ENCODE measurements at regions not wholly inside any gene's neighbourhood (a gene's known extent, or its start where the extent isn't known, plus 50 kb on each side); places are given as distances from the start of the nearest gene placed in this dataset.

DNA sequence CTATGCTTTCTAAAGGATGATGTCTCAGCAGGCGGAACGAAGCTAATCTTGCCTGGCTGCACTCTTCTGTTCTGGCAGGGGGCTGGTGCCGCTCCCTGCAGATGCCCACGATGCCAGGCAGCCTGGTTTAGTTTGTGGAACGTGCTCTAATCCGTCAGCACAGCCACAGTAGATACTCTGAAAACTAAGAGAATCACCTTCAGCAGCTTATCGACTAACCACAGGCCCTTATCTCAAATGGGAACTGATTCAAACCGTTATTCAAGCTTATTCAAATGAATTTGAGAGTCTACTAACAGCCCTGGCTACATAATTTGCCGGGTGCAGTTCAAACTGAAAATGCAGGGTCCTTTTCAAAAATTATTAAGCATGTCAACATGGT is 246.6 kb upstream of the ANKRD55 start:
- H3K4me1 ChIP-seq (ENCODE audit: control insufficient read depth in 3 of 3, insufficient read depth in 3 of 3, low read length in 3 of 3) = peaks cover 16 to 22% (median 21%) of the 10 kb centered on the region in 3 donors
- no peaks in the 10 kb centered on the region for H3K36me3 ChIP-seq (ENCODE audit: control insufficient read depth in 3 of 3, insufficient read depth in 3 of 3, low read length in 3 of 3)

DNA sequence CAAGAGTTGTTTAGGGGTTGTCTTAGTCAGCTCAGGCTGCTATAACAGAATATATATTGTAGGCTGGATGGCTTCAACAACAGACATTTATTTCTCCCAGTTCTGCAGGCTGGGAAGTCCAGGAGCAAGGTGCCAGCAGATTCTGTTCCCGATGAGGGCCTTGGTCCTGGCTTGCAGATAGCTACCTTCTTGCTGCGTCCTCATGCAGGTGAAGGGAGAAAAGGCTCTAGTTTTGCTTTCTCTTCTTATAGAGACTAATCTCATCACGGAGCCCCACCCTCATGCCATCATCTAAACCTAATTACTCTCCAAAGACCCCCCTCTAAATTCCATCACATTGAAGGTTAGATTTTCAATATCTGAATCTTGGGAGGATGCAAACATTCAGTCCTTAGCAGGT is 246.0 kb upstream of the ANKRD55 start:
- no peak overlapping the region for H3K27ac ChIP-seq (ENCODE audit: low read depth, low read length)
- peaks cover 16 to 22% (median 21%) of the 10 kb centered on the region in 3 donors for H3K4me1 ChIP-seq (ENCODE audit: control insufficient read depth in 3 of 3, insufficient read depth in 3 of 3, low read length in 3 of 3)
- H3K9ac ChIP-seq (ENCODE audit: low read depth in 1 of 3, low read length in 3 of 3) = no peak overlapping the region
- H3K4me3 ChIP-seq (ENCODE audit: low read length in 3 of 3) = no peak overlapping the region
- H3K36me3 ChIP-seq (ENCODE audit: control insufficient read depth in 3 of 3, insufficient read depth in 3 of 3, low read length in 3 of 3) = no peaks in the 10 kb centered on the region
- H3K9me3 ChIP-seq (ENCODE audit: control insufficient read depth in 3 of 3, low read length in 3 of 3) = no peaks in the 10 kb centered on the region
- H3K27me3 ChIP-seq (ENCODE audit: control insufficient read depth in 3 of 3, insufficient read depth in 3 of 3, low read length in 3 of 3) = peaks cover 0 to 9% (median 5%) of the 10 kb centered on the region in 3 donors

More for the DNA sequence above, 246.6 kb upstream of the ANKRD55 start:
- H3K27me3 ChIP-seq (ENCODE audit: control insufficient read depth in 3 of 3, insufficient read depth in 3 of 3, low read length in 3 of 3) = peaks cover 0 to 9% (median 5%) of the 10 kb centered on the region in 3 donors
- H3K27ac ChIP-seq (ENCODE audit: low read depth, low read length) = no peak overlapping the region
- H3K9me3 ChIP-seq (ENCODE audit: control insufficient read depth in 3 of 3, low read length in 3 of 3) = no peaks in the 10 kb centered on the region
- no peak overlapping the region for H3K4me3 ChIP-seq (ENCODE audit: low read length in 3 of 3)
- H3K9ac ChIP-seq (ENCODE audit: low read depth in 1 of 3, low read length in 3 of 3) = no peak overlapping the region

DNA sequence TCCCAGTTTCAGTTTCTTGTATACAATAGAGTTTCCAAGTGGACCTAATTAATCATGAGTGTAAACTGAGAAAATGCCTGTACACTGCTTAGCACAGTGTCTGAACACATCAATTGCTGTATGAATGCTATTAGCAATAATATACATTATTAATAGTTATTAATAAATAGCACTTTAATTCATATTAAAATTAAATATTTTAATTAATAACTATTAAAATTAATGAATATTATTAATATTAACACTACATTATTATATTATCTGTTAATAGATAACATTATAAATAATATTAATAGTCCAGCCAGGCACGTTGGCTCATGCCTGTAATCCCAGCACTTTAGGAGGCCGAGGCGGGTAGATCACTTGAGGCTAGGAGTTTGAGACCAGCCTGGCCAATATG is 244.9 kb upstream of the ANKRD55 start:
- Histone ChIP-seq H3K4me3 (ENCODE audit: low read length in 3 of 3) (no peak overlapping the region), H3K27me3 (ENCODE audit: control insufficient read depth in 3 of 3, insufficient read depth in 3 of 3, low read length in 3 of 3) (peaks cover 0 to 9% (median 5%) of the 10 kb centered on the region in 3 donors), H3K36me3 (ENCODE audit: control insufficient read depth in 3 of 3, insufficient read depth in 3 of 3, low read length in 3 of 3) (no peaks in the 10 kb centered on the region), H3K27ac (ENCODE audit: low read depth, low read length) (no peak overlapping the region), H3K9me3 (ENCODE audit: control insufficient read depth in 3 of 3, low read length in 3 of 3) (no peaks in the 10 kb centered on the region), H3K4me1 (ENCODE audit: control insufficient read depth in 3 of 3, insufficient read depth in 3 of 3, low read length in 3 of 3) (peaks cover 16 to 22% (median 21%) of the 10 kb centered on the region in 3 donors), H3K9ac (ENCODE audit: low read depth in 1 of 3, low read length in 3 of 3) (no peak overlapping the region)

DNA sequence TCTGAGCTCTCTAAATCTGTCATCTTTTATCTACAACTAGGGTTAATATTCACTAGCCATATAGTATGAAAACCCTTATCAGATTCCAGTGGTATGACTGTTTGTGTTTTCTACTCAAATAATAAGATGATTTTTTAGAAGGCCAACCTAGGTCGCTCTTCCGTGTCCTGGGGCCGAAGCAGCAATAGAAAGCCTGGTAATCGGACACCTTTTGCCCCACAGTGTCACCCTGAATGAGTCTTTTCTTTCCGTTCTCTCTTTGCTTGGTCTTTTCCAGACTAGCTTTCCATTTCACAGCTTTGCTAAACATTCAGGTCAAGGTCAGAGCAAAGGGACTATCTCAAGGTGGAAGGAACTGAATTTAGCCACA is 243.3 kb upstream of the ANKRD55 start:
- no peaks in the 10 kb centered on the region for H3K36me3 ChIP-seq (ENCODE audit: control insufficient read depth in 3 of 3, insufficient read depth in 3 of 3, low read length in 3 of 3)
- peaks cover 0 to 4% (median 2%) of the 10 kb centered on the region in 3 donors for H3K27me3 ChIP-seq (ENCODE audit: control insufficient read depth in 3 of 3, insufficient read depth in 3 of 3, low read length in 3 of 3)
- H3K9me3 ChIP-seq (ENCODE audit: control insufficient read depth in 3 of 3, low read length in 3 of 3) = no peaks in the 10 kb centered on the region
- no peak overlapping the region for H3K4me3 ChIP-seq (ENCODE audit: low read length in 3 of 3)
- H3K27ac ChIP-seq (ENCODE audit: low read depth, low read length) = no peak overlapping the region
- peaks cover 12 to 15% (median 15%) of the 10 kb centered on the region in 3 donors for H3K4me1 ChIP-seq (ENCODE audit: control insufficient read depth in 3 of 3, insufficient read depth in 3 of 3, low read length in 3 of 3)
- no peak overlapping the region for H3K9ac ChIP-seq (ENCODE audit: low read depth in 1 of 3, low read length in 3 of 3)

DNA sequence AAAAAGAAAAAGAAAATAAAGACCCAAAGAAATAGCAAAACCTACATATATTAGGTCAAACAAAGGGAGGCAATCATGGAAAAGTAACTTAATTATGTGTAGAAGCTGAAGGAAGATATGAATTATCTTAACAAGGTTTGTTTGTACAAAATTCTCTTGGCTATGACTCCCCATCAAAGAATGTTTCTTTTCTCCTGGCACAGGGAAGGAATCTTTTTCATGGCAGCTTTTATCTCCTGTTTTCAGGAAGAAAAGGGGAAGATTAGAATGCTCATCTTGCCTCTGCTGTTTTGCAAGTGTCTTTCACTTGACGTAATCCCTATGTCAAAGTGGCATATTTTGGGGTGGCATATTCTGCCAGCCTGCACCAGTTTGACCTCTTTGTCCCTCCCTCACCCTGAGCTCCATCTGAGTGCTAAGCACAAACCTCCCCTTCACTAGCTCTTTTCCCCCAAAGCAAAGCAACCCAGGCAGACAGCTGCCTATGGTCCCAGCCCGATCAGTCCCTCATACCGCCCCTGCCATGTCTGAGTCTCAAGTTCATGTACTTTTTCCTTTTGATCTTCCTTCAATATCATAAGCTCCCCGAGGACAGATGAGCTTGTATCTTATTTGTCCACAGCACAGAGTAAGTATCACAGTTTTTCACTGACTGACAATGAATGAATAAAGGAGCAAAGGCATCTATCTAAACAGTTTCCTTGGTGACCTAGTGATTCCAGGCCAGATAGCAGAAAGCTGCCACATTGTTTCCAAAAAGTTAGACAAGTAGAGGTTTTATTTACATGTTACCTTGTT is 242.8 kb upstream of the ANKRD55 start:
- Histone ChIP-seq H3K27ac (ENCODE audit: low read depth, low read length) (no peak overlapping the region), H3K9ac (ENCODE audit: low read depth in 1 of 3, low read length in 3 of 3) (no peak overlapping the region), H3K4me3 (ENCODE audit: low read length in 3 of 3) (no peak overlapping the region), H3K27me3 (ENCODE audit: control insufficient read depth in 3 of 3, insufficient read depth in 3 of 3, low read length in 3 of 3) (no peaks in the 10 kb centered on the region), H3K9me3 (ENCODE audit: control insufficient read depth in 3 of 3, low read length in 3 of 3) (no peaks in the 10 kb centered on the region), H3K36me3 (ENCODE audit: control insufficient read depth in 3 of 3, insufficient read depth in 3 of 3, low read length in 3 of 3) (no peaks in the 10 kb centered on the region), H3K4me1 (ENCODE audit: control insufficient read depth in 3 of 3, insufficient read depth in 3 of 3, low read length in 3 of 3) (peaks cover 8 to 11% (median 11%) of the 10 kb centered on the region in 3 donors)

DNA sequence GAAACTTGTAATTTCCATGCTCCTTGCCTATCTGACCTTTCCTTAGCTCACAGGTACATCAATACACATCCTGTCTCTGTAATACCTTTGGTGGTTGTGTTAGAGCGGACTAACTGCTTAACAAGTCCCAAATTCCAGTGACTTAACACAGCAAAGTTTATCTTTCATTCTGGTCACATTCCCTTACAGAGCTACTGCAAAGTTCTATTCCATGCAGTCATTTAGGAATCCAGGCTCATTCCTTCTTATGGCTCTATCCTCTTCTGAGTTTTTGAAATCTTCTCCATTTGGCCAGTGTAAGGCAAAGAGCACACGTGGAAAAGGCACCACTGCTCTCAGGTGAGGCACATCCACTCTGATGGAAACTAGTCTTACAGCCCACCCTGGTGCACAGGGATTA is 238.6 kb upstream of the ANKRD55 start:
- Histone ChIP-seq H3K9ac (ENCODE audit: low read depth in 1 of 3, low read length in 3 of 3) (no peak overlapping the region), H3K4me3 (ENCODE audit: low read length in 3 of 3) (no peak overlapping the region), H3K27ac (ENCODE audit: low read depth, low read length) (no peak overlapping the region), H3K36me3 (ENCODE audit: control insufficient read depth in 3 of 3, insufficient read depth in 3 of 3, low read length in 3 of 3) (no peaks in the 10 kb centered on the region), H3K27me3 (ENCODE audit: control insufficient read depth in 3 of 3, insufficient read depth in 3 of 3, low read length in 3 of 3) (no peaks in the 10 kb centered on the region), H3K9me3 (ENCODE audit: control insufficient read depth in 3 of 3, low read length in 3 of 3) (no peaks in the 10 kb centered on the region), H3K4me1 (ENCODE audit: control insufficient read depth in 3 of 3, insufficient read depth in 3 of 3, low read length in 3 of 3) (no peaks in the 10 kb centered on the region)

DNA sequence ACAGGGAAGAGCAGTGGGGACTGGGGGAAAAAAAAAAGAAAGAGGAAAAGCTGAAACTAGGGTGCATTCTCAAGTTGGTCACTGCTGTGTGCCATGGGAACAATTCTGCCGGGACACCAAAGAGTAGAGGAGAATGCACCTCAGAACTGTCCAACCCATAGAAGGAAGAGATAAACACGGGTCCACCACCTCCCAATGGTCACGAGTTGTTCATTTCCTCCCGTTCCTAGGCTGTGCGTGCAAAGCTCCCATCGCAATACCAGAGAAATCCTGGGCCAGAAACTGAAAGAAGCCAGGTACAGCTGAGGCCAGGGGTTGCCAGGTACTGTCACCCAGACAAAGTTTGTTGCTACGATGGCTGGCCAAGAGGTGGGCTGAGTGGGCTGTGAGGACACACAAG is 236.9 kb upstream of the ANKRD55 start:
- Histone ChIP-seq H3K27me3 (ENCODE audit: control insufficient read depth in 3 of 3, insufficient read depth in 3 of 3, low read length in 3 of 3) (no peaks in the 10 kb centered on the region), H3K36me3 (ENCODE audit: control insufficient read depth in 3 of 3, insufficient read depth in 3 of 3, low read length in 3 of 3) (no peaks in the 10 kb centered on the region), H3K9me3 (ENCODE audit: control insufficient read depth in 3 of 3, low read length in 3 of 3) (no peaks in the 10 kb centered on the region), H3K4me3 (ENCODE audit: low read length in 3 of 3) (no peak overlapping the region), H3K9ac (ENCODE audit: low read depth in 1 of 3, low read length in 3 of 3) (no peak overlapping the region), H3K4me1 (ENCODE audit: control insufficient read depth in 3 of 3, insufficient read depth in 3 of 3, low read length in 3 of 3) (no peaks in the 10 kb centered on the region), H3K27ac (ENCODE audit: low read depth, low read length) (no peak overlapping the region)

DNA sequence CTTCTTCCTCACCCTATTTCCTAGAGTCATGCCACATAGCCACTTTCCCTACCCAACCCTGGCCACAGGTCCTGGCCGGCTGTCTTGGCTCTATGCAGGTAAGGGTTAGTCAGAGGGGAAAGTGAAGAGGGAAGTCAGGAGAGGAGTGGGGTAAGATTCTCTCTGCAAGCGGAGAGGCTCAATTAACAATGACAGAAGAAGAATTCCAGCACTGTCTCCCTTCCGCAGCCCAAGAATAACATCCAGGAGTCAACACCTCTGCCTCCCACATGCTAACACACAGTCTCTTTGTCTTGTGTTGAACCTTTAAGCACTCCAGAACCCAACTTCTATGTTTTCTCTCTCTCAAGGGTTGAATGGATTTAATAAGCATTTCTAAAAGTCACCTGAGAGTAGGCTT is 235.1 kb upstream of the ANKRD55 start:
- Histone ChIP-seq H3K27ac (ENCODE audit: low read depth, low read length) (no peak overlapping the region), H3K9me3 (ENCODE audit: control insufficient read depth in 3 of 3, low read length in 3 of 3) (no peaks in the 10 kb centered on the region), H3K36me3 (ENCODE audit: control insufficient read depth in 3 of 3, insufficient read depth in 3 of 3, low read length in 3 of 3) (no peaks in the 10 kb centered on the region), H3K27me3 (ENCODE audit: control insufficient read depth in 3 of 3, insufficient read depth in 3 of 3, low read length in 3 of 3) (no peaks in the 10 kb centered on the region), H3K9ac (ENCODE audit: low read depth in 1 of 3, low read length in 3 of 3) (no peak overlapping the region), H3K4me1 (ENCODE audit: control insufficient read depth in 3 of 3, insufficient read depth in 3 of 3, low read length in 3 of 3) (no peaks in the 10 kb centered on the region), H3K4me3 (ENCODE audit: low read length in 3 of 3) (no peak overlapping the region)

DNA sequence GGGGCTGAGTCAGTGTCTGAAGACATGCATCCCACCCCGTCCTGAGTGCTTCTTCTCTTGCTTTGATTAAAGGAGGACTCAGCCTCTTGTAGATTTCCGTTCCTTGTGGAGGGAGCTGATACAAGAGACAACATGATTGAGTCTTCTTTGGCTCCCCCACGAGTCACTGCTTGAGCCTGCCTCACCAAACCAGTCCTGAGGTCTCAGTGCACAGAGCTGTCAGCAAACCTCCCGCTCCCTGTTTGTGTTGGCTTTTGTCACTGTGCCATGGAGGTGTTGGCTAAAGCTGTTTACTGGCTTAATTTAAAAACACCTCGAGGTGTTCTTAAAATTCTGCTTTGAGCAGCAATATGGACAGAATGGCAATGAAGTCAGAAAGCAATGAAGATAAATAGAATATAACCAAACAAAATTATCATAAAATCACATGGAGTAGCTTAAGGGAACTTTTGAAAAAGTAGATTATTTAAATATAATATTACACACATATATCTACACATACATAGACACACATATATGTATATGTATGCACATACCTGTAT is 234.1 kb upstream of the ANKRD55 start:
- Histone ChIP-seq H3K27ac (ENCODE audit: low read depth, low read length) (no peak overlapping the region), H3K9ac (ENCODE audit: low read depth in 1 of 3, low read length in 3 of 3) (no peak overlapping the region), H3K36me3 (ENCODE audit: control insufficient read depth in 3 of 3, insufficient read depth in 3 of 3, low read length in 3 of 3) (no peaks in the 10 kb centered on the region), H3K9me3 (ENCODE audit: control insufficient read depth in 3 of 3, low read length in 3 of 3) (no peaks in the 10 kb centered on the region), H3K4me3 (ENCODE audit: low read length in 3 of 3) (no peak overlapping the region), H3K27me3 (ENCODE audit: control insufficient read depth in 3 of 3, insufficient read depth in 3 of 3, low read length in 3 of 3) (no peaks in the 10 kb centered on the region), H3K4me1 (ENCODE audit: control insufficient read depth in 3 of 3, insufficient read depth in 3 of 3, low read length in 3 of 3) (no peaks in the 10 kb centered on the region)

DNA sequence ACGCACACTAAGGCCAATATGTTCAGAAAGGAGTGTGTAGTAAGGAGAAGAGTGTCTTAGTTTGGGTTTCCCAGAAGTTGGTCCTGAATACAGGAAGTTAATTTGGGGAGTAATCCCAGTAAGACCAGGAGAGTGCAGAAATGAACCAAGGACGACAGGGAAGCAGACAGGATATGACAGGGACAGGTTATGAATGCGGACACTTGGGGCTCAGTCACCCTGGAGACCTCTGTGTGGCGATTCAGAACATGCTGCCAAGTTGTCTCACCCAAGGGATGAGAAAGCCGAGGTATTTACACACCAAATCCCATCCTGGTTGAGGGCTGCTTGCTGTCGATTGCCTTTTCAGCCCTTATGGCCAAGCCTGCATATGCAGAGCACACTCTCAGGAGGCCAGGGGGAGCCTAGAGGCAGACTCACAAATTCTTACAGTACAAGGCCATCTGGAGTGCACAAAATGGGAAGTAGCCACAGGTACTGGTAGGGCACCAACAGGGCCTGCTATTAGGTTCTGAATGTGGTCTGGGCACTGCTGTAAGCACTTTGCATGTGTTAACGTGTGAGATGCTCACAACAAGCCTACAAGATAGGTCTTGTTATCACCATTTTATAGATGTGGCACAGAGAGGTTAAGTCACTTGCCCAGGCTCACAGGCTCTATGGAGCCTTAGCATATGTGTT is 233.1 kb upstream of the ANKRD55 start:
- Histone ChIP-seq H3K27me3 (ENCODE audit: control insufficient read depth in 3 of 3, insufficient read depth in 3 of 3, low read length in 3 of 3) (no peaks in the 10 kb centered on the region), H3K27ac (ENCODE audit: low read depth, low read length) (no peak overlapping the region)

More for the DNA sequence above, 233.1 kb upstream of the ANKRD55 start:
- no peak overlapping the region for H3K9ac ChIP-seq (ENCODE audit: low read depth in 1 of 3, low read length in 3 of 3)
- H3K9me3 ChIP-seq (ENCODE audit: control insufficient read depth in 3 of 3, low read length in 3 of 3) = no peaks in the 10 kb centered on the region
- no peaks in the 10 kb centered on the region for H3K36me3 ChIP-seq (ENCODE audit: control insufficient read depth in 3 of 3, insufficient read depth in 3 of 3, low read length in 3 of 3)
- no peaks in the 10 kb centered on the region for H3K4me1 ChIP-seq (ENCODE audit: control insufficient read depth in 3 of 3, insufficient read depth in 3 of 3, low read length in 3 of 3)
- no peak overlapping the region for H3K4me3 ChIP-seq (ENCODE audit: low read length in 3 of 3)
